ENCODE measurements at regions not wholly inside any gene's neighbourhood (a gene's known extent, or its start where the extent isn't known, plus 50 kb on each side); places are given as distances from the start of the nearest gene placed in this dataset.
"Not testable (repeated sequence)": the region's sequence is repeated elsewhere in the genome, so short reads cannot be mapped to it uniquely, and the experiment has no call there.

DNA sequence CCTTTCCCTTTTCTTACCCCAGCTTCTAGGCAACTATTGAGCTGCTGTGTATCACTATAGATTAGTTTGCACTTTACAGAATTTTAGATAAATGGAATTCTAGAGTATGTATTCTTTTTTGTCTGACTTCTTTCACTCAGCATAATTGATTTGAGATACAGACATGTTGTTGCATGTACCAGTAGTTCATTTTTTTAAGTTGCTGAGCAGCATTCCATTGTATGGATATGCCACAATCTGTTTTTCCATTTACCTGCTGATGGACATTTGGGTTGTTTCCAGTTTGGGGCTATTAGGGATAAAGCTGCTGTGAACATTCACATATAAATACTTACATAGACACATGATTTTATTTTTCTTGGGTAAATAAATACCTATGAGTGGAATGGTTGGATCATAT, 135.7 kb downstream of the IGF1 start:
- no peak for DNase-seq

DNA sequence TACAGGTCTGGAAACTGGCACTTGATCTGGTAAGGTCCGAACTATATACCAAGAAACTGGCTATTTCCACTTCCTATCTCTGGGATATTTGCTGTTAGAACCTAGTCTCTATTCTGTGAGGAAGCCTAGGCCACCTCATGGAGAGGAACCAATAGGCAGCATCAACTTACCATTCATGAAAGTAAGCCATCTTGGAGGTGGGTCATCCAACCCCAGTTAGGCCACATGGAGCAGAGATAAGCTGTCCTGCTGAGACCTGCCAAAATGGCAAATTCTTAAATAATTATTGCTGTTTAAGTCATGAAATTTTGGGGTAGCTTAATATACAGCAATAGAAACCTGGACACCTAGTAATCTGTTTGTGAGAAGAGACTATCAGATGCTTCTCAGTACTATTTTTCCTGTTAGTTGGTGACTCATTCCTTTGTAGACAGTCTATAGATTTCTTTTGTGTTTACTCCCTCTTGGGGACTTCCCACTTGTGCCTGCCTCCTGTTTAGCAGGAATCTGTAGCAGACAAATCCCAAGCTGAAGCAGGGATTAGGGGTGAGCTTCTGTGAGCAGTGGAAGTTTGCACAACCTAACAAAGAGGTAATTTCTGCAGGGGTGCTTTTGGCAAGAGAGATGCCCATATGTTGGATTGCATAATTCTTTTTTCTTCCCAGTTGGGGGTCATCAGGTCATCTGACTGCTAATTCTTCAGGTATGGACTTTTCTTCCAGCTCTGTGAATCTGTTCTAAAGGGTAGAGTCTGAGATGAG, 136.8 kb downstream of the IGF1 start:
- no peak for DNase-seq

DNA sequence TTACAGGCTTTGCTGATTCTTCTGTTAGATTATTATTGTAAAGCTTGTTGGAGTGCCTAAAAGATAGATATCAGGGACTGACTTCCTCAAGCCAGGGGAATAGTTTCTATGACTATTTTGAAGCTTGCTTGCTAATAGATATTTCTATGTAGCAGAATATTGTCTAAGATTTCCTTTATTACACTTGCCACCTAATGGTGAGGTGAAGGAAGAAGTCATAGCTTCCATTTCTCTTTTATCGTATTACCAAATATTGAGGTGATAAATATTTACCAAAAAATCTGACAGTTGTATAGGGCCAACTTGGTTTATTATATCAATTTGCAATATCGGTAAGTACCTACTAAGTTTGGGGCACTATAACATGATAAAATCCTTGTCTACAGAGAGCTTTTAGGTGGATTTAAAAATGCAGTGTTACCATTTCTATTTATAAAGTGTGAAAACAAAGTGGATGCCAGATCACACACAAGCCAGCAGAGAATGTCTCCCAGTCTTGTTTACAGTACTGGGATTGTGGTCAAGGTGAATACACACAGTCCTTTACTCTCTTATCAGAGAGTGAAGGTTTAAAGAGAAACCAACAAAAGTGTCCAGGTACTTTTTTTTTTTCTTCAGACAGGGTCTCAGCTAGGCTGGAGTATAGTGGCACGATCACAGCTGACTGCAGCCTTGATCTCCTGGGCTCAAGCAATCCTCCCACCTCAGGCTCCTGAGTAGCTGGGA, 137.9 kb downstream of the IGF1 start:
- no peak for DNase-seq

DNA sequence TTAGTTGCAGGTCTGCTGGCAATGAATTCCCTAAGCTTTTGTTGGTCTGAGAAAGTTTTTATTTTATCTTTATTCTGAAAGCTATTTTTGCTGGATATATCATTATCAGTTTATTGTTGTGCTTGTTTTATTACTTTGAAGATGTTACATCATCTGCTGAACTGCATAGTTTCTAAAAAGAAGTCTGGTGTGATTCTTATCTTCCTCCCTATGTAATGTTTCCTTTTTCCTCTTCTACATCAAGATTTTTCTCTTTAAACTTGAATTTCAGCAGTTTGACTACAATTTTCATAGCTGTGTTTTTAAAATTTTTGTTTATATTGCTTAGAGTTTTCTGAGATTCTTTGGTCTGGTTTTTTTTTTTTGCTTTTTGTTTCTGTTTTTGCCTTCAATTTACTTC, 137.1 kb upstream of the PMCH start:
- DNase-seq: no peak

DNA sequence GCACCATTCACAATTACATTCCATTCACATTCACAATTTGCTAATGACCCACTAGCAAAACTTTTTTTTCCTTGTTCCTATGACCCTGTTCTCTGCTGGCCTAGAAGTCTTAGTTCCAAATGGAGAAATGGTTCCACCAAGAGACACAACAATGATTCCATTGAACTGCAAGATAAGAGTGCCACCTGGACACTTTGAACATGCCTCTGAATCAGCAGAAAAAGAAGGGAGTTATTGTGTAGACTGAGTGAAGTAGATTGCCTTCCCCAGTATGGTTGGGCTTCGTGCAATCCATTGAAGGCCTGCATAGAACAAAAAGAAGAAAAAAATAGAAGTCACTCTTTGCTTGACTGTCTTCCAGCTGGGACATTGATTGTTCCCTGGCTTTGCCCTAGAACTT, 133.8 kb upstream of the PMCH start:
- no peak for DNase-seq

DNA sequence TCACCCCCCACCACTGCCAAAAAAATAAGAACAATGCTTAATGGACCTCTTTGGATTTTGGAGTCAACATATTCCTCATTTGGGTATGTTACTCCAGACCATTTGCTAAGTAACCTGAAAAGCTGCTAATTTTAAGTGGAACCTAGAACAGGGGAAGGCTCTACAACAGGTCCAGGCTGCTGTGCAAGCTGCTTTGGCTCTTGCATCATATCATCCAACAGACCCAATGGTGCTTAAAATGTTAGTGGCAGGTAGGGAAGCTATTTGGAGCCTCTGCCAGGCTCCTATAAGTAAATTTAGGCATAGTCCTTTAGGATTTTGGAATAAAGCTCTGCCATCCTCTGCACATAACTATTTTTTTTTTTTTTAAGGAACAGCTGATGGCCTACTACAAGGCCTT, 132.2 kb upstream of the PMCH start:
- DNase-seq: no peak

DNA sequence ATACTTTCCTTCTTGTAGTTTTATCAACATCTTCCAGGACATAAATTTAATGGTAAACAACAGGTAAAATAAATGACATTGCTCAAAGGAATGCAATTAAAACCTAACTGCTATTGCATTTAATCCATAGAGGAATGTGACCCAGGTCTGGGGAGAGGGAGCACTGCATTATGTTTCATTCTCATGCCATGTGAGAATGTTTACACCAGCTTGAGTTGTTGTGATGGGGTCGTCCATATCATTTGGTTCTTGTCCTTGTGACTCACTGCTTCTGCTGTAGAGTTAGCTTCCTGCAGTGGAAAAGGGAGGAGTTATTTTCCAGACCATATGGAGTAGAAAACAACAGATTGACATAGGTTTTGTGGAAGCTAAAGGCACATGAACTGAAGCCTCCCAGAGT, 129.3 kb upstream of the PMCH start:
- no peak for DNase-seq

DNA sequence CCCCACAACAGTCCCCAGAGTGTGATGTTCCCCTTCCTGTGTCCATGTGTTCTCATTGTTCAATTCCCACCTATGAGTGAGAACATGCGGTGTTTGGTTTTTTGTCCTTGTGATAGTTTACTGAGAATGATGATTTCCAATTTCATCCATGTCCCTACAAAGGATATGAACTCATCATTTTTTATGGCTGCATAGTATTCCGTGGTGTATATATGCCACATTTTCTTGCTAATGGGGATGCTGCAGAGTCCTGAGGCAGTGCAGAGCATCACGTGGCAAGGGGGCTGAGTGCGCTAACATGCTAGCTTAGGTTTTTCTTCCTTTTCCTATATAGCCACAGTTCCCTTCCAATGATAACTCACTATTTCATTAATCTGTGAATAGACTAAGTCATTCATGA, 127.5 kb upstream of the PMCH start:
- DNase-seq: not testable (repeated sequence)

DNA sequence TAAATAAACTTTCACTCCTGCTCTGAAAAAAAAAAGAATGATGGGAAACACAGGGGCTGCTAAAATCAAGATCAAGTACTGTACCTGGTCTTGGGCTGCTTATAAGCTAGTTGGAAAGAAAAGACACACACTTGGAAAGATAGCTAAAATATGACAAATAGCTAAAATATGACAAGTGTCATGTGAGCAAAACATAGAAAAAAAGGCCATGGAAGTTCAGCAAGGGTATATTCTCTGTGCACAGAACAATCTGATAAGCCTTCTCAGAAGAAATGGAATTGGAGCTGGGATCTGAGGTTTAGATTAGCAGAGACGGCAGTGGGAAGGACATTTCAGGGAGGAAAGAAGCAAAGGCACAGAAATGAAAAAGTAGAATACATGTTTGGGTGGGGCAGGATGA, 126.2 kb upstream of the PMCH start:
- DNase-seq: no peak

DNA sequence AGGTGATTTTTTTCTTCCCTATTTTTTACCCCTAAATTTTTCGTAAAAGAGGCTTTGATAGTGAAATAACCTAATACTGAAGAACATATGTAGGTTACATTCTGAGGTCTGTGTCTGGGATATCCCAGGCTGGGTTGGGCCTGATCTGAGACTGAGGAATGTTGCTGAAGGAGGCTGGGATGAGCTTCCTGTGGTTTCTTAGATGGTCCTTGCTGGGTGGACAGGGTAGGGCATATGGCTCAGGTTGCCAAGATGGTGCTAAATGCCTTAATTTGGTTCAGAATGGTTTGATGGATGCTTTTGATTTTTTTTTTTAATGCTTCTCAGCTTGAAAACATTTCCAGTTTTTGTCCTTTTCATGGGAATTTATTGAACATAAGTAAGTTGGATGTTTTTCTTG, 124.6 kb upstream of the PMCH start:
- no peak for DNase-seq

DNA sequence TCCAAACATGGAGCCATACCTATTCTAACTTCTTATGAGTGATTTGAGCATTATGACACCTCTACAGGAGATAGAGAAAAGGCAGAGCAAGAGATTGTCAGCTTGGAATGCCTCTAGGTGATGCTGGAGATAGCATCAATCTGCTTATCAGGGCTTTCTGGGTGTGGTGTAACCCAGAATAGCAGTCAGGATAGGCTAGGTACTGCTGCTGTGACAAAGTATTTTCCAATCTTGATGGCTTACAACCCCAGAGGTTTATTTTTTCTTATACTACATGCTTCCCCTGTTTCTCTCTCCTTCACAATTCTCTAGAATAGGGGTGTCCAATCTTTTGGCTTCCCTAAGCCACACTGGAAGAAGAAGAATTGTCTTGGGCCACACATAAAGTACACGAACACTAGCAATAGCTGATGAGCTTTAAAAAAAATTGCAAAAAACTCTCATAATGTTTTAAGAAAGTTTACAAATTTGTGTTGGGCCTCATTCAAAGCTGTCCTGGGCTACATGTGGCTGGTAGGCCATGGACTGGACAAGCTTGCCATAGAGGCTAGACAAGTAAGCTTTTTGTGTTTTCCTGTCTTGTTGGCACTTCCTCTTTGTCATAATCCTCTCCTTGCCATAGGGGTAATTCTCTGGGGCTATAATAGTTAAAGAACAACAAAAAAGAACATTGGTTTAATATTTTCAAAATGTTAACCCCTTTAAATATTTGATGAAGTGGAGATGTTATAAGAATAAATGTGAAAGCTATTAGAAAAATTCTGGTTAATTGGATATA, 123.9 kb upstream of the PMCH start:
- no peak for DNase-seq

DNA sequence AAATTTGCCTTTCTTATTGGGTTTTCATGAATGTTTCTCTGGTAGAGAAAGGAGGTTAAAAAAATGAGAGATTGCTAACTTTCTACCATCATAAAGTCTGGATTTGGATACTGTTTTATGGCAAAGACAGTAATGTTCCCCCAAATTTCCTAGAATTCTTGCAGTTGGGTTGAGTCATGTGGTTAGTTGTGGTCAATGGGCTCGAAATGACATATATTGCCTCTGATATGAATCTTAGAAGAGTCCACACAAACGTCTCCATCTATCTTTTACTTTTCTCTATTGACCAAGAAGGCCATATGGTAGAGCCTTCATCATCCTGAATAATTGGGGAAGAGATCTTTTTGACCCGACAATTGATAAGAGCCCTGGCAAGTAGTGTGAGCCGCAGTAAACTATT, 119.5 kb upstream of the PMCH start:
- no peak for DNase-seq

DNA sequence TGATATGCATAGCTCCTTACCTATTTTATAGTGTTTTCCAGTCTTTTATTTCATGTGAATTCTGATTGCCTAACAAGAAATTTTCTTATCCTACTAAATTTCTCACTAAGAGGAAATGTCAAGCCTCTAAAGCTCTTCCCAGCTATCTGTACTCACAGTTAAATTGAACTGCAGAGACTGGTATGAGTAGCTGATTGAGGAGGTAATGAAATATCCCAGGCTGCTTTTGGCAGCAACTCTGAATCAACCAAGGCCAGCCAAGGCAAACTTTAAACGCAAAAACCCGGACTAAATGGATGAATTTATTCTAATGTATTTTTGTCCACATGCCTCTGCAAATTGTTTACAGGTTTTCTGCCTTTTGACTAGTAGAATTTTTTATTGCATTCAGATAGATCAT, 119.1 kb upstream of the PMCH start:
- DNase-seq: no peak

DNA sequence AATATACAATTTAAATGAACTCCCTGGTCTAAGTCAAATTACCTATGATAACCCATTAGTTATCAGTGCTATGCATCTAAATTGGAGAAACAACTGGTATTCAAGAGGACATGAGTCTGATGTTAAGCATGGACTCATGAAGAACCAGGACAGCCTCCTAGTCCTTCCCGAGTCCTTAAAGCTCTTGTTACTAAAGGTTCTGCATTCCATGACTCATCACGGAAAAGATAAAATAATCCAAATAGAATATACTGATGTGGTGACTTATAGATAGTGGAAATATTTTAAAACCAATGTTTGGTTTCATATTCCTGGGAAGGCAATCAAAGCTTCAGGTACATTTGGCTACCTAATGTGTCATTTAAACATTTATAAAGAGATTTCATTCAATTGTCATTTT, 117.2 kb upstream of the PMCH start:
- no peak for DNase-seq

DNA sequence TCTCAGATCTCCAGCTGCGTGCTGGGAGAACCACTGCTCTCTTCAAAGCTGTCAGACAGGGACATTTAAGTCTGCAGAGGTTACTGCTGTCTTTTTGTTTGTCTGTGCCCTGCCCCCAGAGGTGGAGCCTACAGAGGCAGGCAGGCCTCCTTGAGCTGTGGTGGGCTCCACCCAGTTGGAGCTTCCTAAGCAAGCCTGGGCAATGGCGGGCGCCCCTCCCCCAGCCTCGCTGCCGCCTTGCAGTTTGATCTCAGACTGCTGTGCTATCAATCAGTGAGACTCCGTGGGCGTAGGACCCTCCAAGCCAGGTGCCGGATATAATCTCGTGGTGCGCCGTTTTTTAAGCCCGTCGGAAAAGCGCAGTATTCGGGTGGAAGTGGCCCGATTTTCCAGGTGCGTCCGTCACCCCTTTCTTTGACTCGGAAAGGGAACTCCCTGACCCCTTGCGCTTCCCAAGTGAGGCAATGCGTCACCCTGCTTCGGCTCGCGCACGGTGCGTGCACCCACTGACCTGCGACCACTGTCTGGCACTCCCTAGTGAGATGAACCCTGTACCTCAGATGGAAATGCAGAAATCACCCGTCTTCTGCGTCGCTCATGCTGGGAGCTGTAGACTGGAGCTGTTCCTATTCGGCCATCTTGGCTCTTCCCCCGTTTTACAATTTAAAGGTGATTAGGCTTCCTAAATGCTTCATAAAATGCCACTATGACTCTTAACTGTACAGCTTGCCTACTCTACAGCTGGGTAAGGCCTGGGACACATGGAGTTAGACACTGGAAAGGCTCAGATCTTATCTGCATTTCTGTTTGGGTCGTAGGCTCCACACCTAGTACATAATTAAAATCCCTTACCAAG, 115.7 kb upstream of the PMCH start:
- not testable (repeated sequence) for DNase-seq

DNA sequence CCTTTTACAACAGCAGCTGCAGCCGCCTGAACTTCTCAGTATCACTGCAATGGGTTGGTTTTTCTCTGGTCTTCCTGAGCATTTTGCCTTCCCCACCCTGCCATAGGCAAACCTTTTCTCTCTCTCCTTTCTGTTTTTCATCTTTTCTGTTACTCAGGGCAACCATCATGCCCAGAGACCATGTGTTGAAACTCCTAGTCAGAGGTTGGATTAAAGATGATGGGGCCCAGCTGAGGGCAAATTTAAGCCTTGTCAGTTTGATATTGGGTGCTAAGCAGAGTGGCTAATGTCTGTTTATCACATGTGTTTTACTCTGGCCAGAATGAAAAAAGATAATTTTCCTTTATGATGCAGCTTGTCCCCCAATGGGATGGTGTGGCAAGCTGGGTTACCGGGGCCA, 107.9 kb upstream of the PMCH start:
- no peak for DNase-seq

DNA sequence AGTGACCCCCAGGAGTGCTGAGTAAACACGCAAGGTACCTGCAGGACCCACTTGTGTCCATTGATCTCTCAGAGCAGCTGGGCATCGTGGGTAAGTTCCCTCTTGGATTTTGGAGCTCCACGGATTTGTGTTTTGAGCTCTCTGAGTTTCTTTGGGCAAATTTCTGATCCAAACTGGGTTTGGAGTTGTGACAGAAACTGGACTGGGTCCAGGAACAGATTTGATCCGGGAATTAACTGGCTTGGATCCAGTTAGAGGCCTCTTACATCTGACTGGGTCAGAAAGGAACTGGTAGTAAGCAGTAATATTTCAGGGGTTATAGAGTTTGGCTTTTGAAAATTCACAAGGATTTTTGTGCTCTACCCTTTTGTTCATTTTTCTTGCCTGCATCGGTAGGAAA, 107.0 kb upstream of the PMCH start:
- not testable (repeated sequence) for DNase-seq

DNA sequence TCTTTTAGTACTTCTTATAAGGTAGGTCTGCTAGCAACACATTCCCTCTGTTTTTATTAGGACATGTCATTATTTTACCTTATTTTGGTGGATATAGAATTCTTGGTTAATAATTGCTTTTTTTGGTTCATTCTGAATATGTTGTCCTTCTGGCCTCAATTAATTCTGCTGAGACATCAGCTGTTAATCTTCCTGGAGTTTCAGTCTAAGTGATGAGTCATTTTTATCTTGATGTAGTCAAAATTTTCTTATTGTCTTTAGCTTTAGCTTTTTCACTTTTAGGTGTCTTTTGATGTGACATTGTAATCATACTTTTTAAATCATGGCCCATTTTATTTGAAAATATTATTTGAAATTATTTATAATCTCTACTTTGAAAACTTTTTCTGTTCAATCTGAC, 104.9 kb upstream of the PMCH start:
- DNase-seq: no peak

DNA sequence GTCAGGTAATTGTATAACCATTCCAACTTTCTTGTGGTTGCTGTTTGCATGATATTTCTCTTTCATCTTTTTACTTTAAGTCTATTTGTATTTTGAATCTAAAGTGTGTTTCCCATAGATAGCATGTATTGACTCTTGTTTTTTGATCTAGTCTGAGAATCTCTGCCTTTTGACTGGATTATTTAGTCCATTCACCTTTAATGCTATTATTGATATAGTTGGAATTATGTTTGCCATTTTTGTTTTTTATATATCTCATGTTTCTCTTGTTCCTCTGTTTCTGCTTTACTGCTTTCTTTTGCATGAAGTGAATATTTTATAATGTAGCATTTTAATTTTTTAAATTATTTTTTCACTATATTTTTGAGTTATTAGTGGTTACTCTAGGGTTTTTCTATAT, 103.9 kb upstream of the PMCH start:
- DNase-seq: no peak

DNA sequence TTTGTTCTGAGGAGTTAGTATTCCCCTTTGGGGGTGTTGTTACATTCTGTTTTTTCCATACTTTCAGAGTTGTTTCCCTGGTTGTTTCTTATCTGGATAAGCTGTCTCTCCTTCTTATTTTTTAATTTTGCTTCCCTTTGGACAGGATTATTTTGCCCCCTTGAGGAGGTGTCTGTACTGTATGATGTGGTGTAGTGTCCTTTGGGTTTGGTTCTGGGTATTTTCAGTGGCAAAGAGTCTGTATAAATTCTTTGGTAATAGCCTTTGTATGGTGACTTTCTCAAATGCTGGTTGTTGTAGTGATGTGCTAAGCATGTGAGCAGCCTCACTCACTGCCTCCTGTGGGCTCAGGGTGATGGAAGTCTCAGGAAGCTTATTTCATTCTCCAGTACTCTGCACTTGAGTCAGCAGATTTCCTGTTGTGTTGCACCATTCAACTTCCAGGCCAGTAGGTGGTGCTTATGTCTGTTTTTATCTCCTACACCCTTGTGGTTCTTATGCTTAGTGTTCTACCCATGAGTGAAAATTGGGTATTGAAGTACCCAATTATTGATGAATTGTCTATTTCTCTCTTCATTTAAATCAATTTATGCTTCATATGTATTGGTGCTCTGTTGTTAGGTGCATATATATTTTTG, 103.3 kb upstream of the PMCH start:
- peak; percentile 6 for DNase-seq

DNA sequence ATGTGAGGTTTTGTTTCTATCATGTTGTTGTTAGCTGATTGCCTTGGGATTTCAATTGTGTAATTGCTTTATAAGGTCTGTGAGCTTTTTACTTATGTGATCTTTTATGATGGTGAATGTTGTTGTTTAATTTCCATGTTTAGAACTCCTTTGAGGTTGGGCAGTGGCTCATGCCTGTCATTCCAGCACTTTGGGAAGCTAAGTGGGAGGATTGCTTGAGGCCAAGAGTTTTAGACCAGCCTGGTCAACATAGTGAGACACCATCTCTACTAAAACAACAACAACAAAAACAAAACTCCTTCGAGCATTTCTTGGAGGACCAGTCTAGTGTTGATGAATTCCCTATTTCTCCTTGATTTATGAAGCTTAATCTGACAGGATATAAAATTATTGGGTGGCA, 102.1 kb upstream of the PMCH start:
- DNase-seq: no peak

DNA sequence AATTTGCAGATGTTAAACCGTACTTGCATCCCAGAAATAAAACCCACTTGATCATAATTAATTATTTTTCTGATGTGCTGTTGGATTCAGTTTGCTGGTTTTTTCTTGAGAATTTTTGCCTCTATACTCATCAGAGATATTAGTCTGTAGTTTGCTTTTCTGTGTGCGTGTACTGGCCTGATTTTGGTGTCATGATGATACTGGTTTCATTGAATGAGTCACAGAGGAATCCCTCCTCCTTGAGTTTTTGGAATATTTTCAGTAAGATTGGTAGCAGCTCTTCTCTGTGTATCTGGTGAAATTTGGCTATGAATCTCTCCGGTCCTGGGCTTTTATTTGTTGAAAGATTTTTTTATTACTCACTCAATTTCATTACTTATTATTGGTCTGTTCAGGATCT, 100.4 kb upstream of the PMCH start:
- DNase-seq: no peak

DNA sequence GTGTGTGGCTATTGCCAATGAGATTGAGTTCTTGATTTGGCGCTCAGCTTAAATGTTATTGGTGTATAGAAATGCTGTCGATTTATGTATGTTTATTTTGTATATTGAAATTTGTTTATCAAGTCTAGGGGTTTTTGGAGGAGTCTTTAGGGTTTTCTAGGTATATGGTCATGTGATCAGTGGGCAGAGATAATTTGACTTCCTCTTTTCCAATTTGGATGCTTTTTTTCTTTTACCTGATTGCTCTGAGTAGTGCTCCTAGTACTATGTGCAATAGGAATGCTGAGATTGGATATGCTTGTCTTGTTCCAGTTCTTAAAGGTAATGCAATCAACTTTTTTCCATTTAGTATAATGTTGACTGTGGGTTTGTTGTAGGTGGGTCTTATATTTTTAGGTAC, 99.8 kb upstream of the PMCH start:
- no peak for DNase-seq

Measured in activated CD4-positive, alpha-beta T cell treated with anti-CD3 and anti-CD28 coated beads for 48 hours (primary cell).